Naive thymus-derived CD4-positive, alpha-beta T cell (primary cell): ENCODE measurements at regions not wholly inside any gene's neighbourhood (a gene's known extent, or its start where the extent isn't known, plus 50 kb on each side); places are given as distances from the start of the nearest gene placed in this dataset.
"Not testable (repeated sequence)": the region's sequence is repeated elsewhere in the genome, so short reads cannot be mapped to it uniquely, and the experiment has no call there.

Source experiments
- ATAC-seq: fragments of 150-1000 bp; cut with Tn5 transposase; 2 replicates; pipeline ENCODE4 v1.10.0; 2021; ENCODE audit warnings: mild to moderate bottlenecking, moderate library complexity
- CTCF ChIA-PET: fragments of 350-600 bp; sonication (Branson Sonifier 250); formaldehyde crosslinking; loops from one replicate; lab custom pipeline; 2021; ENCODE audit warnings: antibody characterized with exemption; lab: Charles Lee
- POLR2A ChIA-PET: fragments of 350-600 bp; sonication (Branson Sonifier 250); formaldehyde crosslinking; loops from one replicate; lab custom pipeline; 2021; ENCODE audit warnings: antibody characterized with exemption, inconsistent platforms; lab: Charles Lee
- DNase-seq, 9 donors: peaks; one replicate each; pipeline versions ENCODE4 v3.0.0 to v3.0.0-alpha.2; 2020 to 2022; ENCODE audit warnings: mixed read lengths in 1 of 9
- H3K27ac ChIP-seq: one replicate; pipeline ENCODE4 v1.7.0; 2013; ENCODE audit warnings: mild to moderate bottlenecking, low read depth, low read length, moderate library complexity
- H3K27me3 ChIP-seq, 2 donors: one replicate each; pipeline ENCODE4 v1.7.0; 2013; ENCODE audit warnings: low read length in 2 of 2, mild to moderate bottlenecking in 2 of 2, moderate library complexity in 2 of 2; ENCODE audit not compliant: control insufficient read depth in 2 of 2, insufficient read depth in 2 of 2
- H3K36me3 ChIP-seq, 3 experiments: 1 replicate in 2 of 3; 2 replicates in 1 of 3; pipeline ENCODE4 v1.7.0; 2013; ENCODE audit warnings: low read length in 3 of 3, mild to moderate bottlenecking in 3 of 3, moderate library complexity in 1 of 3; ENCODE audit not compliant: insufficient read depth in 3 of 3, control insufficient read depth in 2 of 3
- H3K4me1 ChIP-seq, 2 donors: one replicate each; pipeline ENCODE4 v1.7.0; 2013; ENCODE audit warnings: low read length in 2 of 2, mild to moderate bottlenecking in 2 of 2, moderate library complexity in 1 of 2; ENCODE audit not compliant: control insufficient read depth in 2 of 2, insufficient read depth in 2 of 2
- H3K4me3 ChIP-seq: 2 replicates; pipeline ENCODE4 v1.7.0; 2013; ENCODE audit warnings: mild to moderate bottlenecking, low read length
- H3K9me3 ChIP-seq, 3 experiments: 1 replicate in 2 of 3; 2 replicates in 1 of 3; pipeline ENCODE4 v1.7.0; 2013; ENCODE audit warnings: low read length in 3 of 3; ENCODE audit not compliant: control insufficient read depth in 2 of 3
- H3K27ac Mint-ChIP-seq, 9 donors: one replicate each; pipeline ENCODE4 v1.8.0; 2020 to 2022; ENCODE audit warnings: mixed read lengths in 9 of 9, mild to moderate bottlenecking in 8 of 9, moderate library complexity in 5 of 9, inconsistent platforms in 2 of 9
- H3K27me3 Mint-ChIP-seq, 5 donors: one replicate each; pipeline ENCODE4 v1.8.0; 2021 to 2022; ENCODE audit warnings: mixed read lengths in 5 of 5, mild to moderate bottlenecking in 1 of 5
- H3K36me3 Mint-ChIP-seq, 5 donors: one replicate each; pipeline ENCODE4 v1.8.0; 2020 to 2022; ENCODE audit warnings: mixed read lengths in 5 of 5, mild to moderate bottlenecking in 3 of 5, inconsistent platforms in 1 of 5
- H3K4me1 Mint-ChIP-seq, 7 donors: one replicate each; pipeline ENCODE4 v1.8.0; 2020 to 2022; ENCODE audit warnings: mixed read lengths in 7 of 7, mild to moderate bottlenecking in 3 of 7, inconsistent platforms in 1 of 7
- H3K4me3 Mint-ChIP-seq, 10 donors: one replicate each; pipeline ENCODE4 v1.8.0; 2020 to 2022; ENCODE audit warnings: mild to moderate bottlenecking in 10 of 10, mixed read lengths in 10 of 10, moderate library complexity in 6 of 10, inconsistent platforms in 2 of 10
- H3K9me3 Mint-ChIP-seq, 11 donors: one replicate each; pipeline ENCODE4 v1.8.0; 2020 to 2022; ENCODE audit warnings: mixed read lengths in 11 of 11, mild to moderate bottlenecking in 4 of 11, inconsistent platforms in 1 of 11, moderate library complexity in 1 of 11
- intact Hi-C, 2 donors: fragments of 100-400 bp; cut with micrococcal nuclease; formaldehyde crosslinking; loops; one replicate each; pipeline ENCODE4 v1.15.1; 2023

DNA sequence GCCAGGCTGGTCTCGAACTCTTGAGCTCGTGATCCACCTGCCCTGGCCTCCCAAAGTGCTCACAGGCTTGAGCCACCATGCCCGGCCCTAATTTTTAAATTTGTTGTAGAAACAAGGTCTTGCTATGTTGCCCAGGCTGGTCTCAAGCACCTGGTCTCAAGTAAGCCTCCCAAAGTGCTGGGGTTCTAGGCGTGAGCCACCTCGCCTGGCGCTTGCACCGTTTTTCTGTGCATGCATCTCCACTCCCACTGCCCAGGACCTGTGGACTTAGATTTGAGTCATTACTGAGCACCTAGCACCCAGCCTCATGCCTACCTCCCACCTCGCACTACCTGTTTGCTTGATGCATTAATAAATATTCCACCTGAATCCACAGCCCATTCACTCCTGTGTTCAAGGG, 1359.1 kb downstream of the CDH12 start:
- H3K4me3 ChIP-seq, H3K4me3 Mint-ChIP-seq, H3K4me1 ChIP-seq, ATAC-seq, H3K36me3 ChIP-seq, H3K27me3 ChIP-seq, H3K9me3 Mint-ChIP-seq, intact Hi-C loops, H3K4me1 Mint-ChIP-seq, H3K9me3 ChIP-seq, H3K27ac ChIP-seq, CTCF ChIA-PET, DNase-seq, H3K27ac Mint-ChIP-seq, H3K27me3 Mint-ChIP-seq, POLR2A ChIA-PET: not testable (repeated sequence)
- H3K36me3 Mint-ChIP-seq, result peaks cover 6 to 34% (median 19%) of the 10 kb centered on the region in 5 donors

DNA sequence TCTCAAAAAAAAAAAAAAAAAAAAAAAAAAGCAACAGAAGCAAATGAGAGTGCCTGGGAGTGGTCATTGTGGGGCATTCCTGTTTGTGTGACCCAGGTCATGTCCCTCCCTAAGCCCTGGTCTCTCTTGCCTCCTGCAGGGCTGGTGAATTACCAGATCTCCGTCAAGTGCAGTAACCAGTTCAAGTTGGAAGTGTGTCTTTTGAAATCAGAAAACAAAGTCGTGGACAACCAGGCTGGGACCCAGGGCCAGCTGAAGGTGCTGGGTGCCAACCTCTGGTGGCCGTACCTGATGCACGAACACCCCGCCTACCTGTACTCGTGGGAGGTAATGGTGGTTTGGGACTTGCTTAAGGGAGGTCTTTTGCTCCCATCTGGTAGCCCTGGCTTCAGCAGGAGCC, 1362.0 kb downstream of the CDH12 start:
- H3K36me3 ChIP-seq, H3K9me3 ChIP-seq, H3K9me3 Mint-ChIP-seq, ATAC-seq, H3K27me3 ChIP-seq, H3K4me1 Mint-ChIP-seq, H3K4me3 Mint-ChIP-seq, H3K27me3 Mint-ChIP-seq, H3K27ac Mint-ChIP-seq, intact Hi-C loops, H3K27ac ChIP-seq, POLR2A ChIA-PET, H3K4me3 ChIP-seq, DNase-seq, H3K4me1 ChIP-seq: not testable (repeated sequence)
- CTCF ChIA-PET, result interaction anchor here (0.6 kb wide), 1 partner anchor 72 kb away, joined by 3 read pairs; no protein-coding TSS in a partner anchor
- H3K36me3 Mint-ChIP-seq, result peaks cover 3 to 26% (median 17%) of the 10 kb centered on the region in 5 donors

DNA sequence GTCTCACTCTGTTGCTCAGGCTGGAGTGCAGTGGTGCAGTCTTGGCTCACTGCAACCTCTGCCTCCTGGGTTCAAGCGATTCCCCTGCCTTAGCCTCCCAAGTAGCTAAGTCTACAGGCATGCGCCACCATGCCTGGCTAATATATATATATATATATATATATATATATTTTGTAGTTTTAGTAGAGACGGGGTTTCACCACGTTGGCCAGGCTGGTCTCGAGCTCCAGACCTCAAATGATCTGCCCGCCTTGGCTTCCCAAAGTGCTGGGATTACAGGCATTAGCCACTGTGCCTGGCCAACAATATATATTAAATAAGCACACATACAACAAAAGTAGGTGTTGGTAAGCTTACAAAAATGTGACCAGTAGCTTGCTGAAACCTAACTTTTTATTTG, 1364.3 kb downstream of the CDH12 start:
- H3K27ac Mint-ChIP-seq, H3K4me3 ChIP-seq, H3K4me1 Mint-ChIP-seq, DNase-seq, CTCF ChIA-PET, H3K27me3 Mint-ChIP-seq, H3K4me1 ChIP-seq, H3K36me3 ChIP-seq, H3K4me3 Mint-ChIP-seq, ATAC-seq, POLR2A ChIA-PET, H3K9me3 Mint-ChIP-seq, H3K9me3 ChIP-seq, H3K27ac ChIP-seq, H3K27me3 ChIP-seq, intact Hi-C loops: not testable (repeated sequence)
- peaks cover 0 to 30% (median 12%) of the 10 kb centered on the region in 5 donors for H3K36me3 Mint-ChIP-seq

DNA sequence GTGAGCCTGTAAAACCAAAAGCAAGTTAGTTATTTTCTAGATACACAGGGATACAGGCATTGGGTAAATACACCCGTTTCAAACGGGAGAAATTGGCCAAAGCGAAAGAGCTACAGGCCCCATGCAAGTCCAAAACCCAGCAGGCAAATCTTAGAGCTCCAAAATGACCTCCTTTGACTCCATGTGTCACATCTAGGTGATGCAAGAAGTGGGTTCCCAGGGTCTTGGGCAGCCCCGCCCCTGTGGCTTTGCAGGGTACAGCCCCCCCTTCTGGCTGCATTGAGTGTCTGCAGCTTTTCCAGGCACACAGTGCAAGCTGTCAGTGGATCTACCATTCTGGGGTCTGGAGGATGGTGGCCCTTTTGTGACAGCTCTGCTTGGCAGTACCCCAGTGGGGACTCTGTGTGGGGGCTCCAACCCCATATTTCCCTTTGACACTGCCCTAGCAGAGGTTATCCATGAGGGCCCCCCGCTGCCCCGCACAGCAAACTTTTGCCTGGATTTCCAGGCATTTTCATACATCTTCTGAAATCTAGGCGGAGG, 1367.6 kb downstream of the CDH12 start:
- Mint-ChIP-seq H3K36me3 (peaks cover 0 to 51% (median 30%) of the 10 kb centered on the region in 5 donors), H3K4me1 (peaks cover 0 to 20% (median 5%) of the 10 kb centered on the region in 7 donors)
- H3K27me3 ChIP-seq, H3K9me3 Mint-ChIP-seq, H3K4me1 ChIP-seq, H3K4me3 ChIP-seq, intact Hi-C loops, H3K27ac Mint-ChIP-seq, DNase-seq, POLR2A ChIA-PET, ATAC-seq, H3K27me3 Mint-ChIP-seq, H3K9me3 ChIP-seq, CTCF ChIA-PET, H3K4me3 Mint-ChIP-seq, H3K27ac ChIP-seq: not testable (repeated sequence)
- H3K36me3 ChIP-seq, result peaks cover 0 to 11% (median 0%) of the 10 kb centered on the region in 3 experiments

DNA sequence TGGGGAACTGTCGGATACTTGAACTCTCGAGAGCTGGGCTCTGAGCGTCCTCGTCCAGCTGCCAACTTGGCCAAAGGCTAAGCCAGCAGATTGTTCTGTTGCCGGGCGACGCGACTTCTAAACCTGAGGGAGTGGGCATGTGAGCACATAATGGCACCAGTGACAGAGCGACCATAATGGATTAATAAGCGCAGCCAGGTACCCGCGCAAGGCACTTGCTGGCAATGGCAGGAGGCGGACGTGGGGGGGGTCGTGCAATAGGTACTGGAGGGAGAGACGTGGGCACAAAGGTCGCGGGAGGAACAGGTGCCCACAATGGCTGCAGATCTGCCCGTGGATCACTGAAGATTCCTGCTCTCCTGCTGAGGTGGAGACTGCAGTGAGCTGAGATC, 1368.7 kb downstream of the CDH12 start:
- H3K27ac Mint-ChIP-seq, DNase-seq: not testable (repeated sequence)
- H3K4me1 Mint-ChIP-seq, result peaks cover 0 to 20% (median 5%) of the 10 kb centered on the region in 7 donors

DNA sequence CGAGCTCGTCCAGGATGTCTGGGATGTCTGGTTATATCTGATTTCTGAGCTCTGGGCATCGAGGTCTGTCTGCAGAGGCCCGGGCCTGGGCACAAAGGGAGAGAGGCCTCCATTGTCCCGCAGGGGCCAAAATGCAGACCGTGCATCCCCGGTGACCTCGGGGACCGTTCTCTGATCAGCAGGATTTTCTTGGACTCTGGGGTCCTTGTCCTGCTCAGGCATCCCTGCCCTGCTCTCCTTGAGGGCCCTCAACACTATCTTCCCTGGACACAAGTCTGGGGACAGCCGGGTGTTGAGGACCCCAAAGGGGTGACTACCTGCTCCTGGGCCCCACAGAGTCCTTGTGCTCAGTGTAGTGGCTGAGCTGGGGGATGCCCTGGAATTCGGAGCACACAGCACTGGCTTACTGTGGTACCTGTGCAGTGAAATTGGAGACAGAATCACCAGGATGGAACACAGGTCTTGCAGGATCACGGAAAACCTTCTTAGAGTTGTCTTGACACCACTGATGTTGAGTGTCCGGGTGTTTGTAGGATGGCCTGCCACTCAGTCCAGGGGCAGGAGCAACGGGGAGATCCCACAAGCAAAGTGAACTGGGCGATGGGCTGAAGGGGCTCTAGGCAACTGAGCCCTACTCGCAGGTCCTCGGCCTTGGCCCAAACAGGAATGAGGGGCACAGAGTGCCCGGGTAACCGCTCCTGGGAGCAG, 1369.2 kb downstream of the CDH12 start:
- Mint-ChIP-seq H3K36me3 (peaks cover 0 to 55% (median 34%) of the 10 kb centered on the region in 5 donors), H3K4me1 (peaks cover 0 to 20% (median 5%) of the 10 kb centered on the region in 7 donors)
- H3K27me3 Mint-ChIP-seq, POLR2A ChIA-PET, H3K27ac ChIP-seq, H3K27ac Mint-ChIP-seq, H3K4me3 Mint-ChIP-seq, H3K27me3 ChIP-seq, H3K4me3 ChIP-seq, ATAC-seq, H3K9me3 Mint-ChIP-seq, intact Hi-C loops, H3K9me3 ChIP-seq, DNase-seq, H3K4me1 ChIP-seq, CTCF ChIA-PET: not testable (repeated sequence)
- H3K36me3 ChIP-seq, result peaks cover 0 to 11% (median 0%) of the 10 kb centered on the region in 3 experiments

More for the DNA sequence above, 1368.7 kb downstream of the CDH12 start:
- CTCF ChIA-PET, intact Hi-C loops, H3K4me3 ChIP-seq, H3K27ac ChIP-seq, H3K9me3 ChIP-seq, ATAC-seq, H3K27me3 Mint-ChIP-seq, H3K27me3 ChIP-seq, H3K9me3 Mint-ChIP-seq, H3K4me1 ChIP-seq, H3K4me3 Mint-ChIP-seq, POLR2A ChIA-PET: not testable (repeated sequence)
- peaks cover 0 to 11% (median 0%) of the 10 kb centered on the region in 3 experiments for H3K36me3 ChIP-seq
- H3K36me3 Mint-ChIP-seq, result peaks cover 0 to 51% (median 34%) of the 10 kb centered on the region in 5 donors
